Stimulated activated CD4-positive, alpha-beta T cell treated with anti-CD3 and anti-CD28 coated beads, Interleukin-15, amount 100 ng/mL, for 1 hour (primary cell): ENCODE measurements at regions not wholly inside any gene's neighbourhood (a gene's known extent, or its start where the extent isn't known, plus 50 kb on each side); places are given as distances from the start of the nearest gene placed in this dataset.

Experiments used
- DNase-seq, 2 donors: peaks; one replicate each; pipeline ENCODE4 v3.0.0-alpha.2; 2020; ENCODE audit warnings: low read depth in 1 of 2, low spot score in 1 of 2

GRCh38 chr6:43858161-43859153 is 88.4 kb downstream of the VEGFA start:
- DNase-seq = no peak

DNA sequence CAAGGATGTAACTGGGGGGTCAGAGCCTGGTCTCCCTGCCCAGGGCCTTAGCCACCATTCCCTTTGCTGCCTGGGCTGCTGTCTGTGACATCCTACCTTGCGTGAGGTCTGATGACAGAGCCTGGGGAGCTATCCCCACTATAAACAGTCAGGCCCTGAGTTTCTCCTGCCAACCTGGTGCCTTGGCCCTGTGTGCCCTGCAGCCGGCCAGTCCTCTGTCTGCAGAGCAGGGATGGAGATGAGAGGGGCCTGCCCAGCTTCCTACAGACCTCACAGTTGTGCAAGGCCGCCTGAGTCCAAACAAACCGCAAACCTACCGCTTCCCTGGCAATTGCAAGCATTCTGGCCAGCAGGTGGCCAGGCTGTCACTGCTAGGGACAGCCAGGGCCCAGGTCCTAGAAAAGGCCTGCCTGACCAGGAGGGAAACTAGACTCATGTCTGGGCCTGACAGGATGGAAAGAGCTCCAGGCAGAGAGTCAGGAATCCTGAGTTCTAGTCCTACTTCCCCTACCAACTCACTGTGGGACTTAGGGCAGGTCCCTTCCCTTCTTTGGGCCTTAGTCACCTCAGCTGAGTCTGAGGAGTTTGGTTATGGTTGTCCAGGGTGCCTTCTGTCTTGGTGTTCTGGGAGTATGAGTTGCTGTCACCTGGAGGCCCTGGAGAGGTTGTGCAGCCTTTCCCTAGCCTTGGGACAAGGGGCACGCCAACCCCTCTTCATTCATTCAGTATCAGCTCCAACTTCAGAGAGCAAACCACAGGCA is 86.2 kb downstream of the VEGFA start:
- no peak for DNase-seq

DNA sequence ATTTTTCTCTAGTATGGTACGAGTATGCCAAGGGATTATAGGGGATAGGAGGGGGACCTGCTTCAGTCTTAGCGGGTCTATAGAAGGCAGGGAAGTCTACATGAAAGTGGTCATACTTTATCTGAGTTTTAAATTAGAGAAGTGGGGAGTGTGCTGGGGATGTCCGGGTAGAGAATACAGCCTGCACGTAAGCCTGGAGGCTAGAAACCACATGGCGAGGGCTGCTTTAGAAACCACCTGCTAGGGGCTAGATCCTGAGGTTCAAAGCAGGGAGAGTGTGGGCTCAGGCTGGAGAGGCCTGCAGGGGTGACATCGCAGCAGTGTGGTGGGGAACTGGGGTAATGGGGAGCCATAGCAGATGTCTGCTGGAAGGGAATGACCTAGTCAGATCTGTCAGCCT is 85.2 kb downstream of the VEGFA start:
- DNase-seq = no peak

DNA sequence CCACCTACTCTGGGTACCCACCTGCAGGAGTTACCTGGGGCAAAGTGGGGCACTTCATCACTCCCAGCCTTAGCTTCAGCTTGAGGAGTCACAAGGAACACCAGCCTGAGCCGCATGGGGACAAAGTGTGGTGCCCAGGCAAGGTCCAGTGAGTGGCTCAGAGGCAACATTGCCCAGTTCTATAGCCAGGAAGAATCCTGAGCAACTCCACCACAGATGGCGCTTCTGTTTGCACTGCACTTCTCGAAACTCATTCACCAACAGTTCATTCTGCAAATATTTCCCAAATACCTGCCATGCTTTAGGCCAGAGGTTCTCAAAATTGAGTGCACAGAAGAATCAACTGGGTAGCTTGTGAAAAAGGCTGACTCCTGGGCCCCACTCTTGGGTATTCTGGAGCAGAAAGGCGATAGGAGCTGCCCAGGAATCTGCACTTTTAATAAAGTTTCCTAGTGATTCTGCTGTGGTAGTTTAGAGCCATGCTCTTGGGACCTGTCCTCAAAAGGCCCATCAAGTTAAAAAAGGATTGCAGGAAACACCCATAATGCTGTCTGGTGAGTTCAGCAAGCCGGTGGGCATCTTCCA is 83.1 kb downstream of the VEGFA start:
- DNase-seq = no peak

- DNase-seq = no peak
Observed at GRCh38 chr6:43852350-43852864, 82.4 kb downstream of the VEGFA start.

GRCh38 chr6:43851204-43851865 is 81.3 kb downstream of the VEGFA start:
- DNase-seq = no peak

DNA sequence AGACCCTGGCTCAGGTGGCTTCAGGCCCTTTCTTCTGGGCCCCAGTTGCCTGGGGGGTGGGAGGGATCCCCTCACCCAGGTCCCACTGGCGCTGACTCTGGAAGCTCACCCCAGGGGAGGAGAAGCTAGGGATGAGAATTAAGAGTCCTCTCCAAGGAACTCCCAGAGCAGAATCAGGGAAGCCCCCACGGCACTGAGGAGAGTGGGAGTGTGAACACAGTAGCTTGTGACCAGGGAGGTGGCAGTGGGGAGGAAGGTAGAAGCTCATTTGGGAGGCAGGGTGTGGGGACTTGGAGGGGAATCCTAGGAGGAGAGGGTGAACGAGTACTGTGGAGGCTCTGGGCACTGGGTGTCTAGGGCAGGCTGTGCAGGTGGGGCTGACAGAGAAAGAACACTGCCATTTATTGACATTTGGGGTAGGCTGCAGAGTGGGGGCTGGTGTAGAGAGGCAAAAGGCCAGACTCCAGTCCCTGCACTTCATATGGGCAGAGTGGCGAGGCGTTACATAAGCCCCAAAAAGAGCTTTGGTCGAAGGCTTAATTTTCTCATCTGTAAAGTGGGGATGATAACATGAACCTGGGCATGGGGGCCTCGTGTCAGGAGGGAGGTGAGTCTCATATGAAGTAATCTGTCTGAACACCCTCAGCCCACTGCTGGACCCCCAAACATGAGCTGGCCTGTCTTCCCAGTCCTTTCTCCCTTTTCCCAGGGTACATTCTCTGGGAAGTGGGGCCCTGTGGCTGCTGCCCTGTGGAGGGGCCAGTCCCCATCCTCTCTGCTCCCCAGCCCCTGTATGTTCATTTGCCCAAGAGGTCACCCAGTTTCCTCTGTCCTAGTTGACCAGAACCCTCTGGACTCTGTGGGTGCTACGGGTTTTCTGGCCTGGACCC is 80.5 kb downstream of the VEGFA start:
- DNase-seq = no peak

- no peak for DNase-seq
Observed at GRCh38 chr6:43849844-43850243, 79.8 kb downstream of the VEGFA start.

- DNase-seq = no peak
Observed at GRCh38 chr6:43848671-43849391, 78.8 kb downstream of the VEGFA start.

DNA sequence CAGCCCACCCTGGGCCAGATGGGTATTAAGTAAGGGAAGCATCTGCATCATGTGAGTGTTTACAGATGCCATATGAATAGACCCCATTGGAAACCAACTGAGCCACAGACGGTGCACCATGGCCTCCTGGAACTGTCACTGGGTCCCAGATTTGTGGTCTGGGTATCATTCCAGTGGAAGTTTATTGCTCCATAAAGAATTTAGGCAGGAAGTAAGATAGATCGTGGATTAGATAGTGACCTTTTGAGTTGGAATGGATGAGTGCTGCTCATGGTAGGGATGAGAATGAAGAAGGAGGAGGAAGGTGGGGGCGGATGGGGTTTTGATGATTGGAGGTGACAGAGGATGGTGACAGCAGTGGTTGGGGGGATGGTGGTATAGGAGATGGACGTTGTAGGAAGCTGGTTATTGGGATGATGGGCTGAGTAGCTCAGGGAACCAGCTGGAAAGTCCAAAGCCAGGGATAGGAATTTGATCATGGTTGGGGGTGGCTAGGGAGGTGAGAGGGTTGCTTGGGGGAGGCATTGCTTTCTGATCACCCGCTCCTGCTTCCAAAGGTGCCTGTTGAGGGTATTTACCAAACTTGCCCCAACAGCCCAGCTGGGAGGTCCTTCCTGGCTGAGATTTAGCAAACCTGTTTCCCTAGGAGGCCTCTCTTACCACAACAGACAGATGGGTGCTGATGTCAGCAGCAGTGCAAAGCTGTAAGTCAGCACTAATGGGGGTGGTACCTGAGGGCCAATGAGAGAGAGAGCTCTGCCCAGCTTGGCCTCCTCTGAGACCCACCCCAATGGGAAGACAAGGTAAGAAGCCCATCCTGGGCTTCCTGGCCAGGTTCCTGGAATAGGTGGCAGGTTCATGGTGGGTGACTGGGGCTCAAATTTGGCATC is 78.0 kb downstream of the VEGFA start:
- DNase-seq = no peak

DNA sequence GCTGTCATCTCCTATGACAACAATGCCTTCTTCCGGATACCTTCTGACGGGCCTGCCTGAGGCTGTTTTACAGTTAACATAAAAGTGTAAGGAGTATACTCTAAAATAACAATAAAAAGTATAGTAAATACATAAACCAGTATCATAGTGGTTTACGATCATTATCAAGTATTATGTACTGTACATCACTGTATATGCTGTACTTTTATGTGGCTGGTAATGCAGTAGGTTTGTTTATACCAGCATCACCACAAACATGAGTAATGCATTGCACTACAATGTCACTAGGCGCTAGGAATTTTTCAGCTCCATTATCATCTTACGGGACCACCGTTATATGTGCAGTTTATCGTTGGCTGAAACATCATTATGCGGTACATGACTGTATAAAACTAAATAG is 76.5 kb downstream of the VEGFA start:
- DNase-seq = no peak

DNA sequence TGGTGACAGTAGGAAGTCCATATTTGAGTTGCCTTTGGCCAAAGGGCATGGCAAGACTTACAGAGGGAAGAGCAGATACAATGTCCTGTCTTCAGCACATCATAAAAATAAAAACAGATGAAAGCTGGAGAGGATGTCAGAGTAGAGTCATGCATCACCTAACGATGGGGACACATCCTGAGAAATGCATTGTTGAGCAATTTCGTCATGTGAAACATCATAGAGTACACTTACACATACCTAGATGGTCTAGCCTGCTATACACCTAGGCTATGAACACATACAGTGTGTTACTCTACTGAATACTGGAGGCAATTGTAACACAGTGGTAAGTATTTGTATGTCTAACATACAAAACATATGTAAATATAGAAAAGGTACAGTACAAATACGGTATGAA is 75.6 kb downstream of the VEGFA start:
- DNase-seq = no peak

DNA sequence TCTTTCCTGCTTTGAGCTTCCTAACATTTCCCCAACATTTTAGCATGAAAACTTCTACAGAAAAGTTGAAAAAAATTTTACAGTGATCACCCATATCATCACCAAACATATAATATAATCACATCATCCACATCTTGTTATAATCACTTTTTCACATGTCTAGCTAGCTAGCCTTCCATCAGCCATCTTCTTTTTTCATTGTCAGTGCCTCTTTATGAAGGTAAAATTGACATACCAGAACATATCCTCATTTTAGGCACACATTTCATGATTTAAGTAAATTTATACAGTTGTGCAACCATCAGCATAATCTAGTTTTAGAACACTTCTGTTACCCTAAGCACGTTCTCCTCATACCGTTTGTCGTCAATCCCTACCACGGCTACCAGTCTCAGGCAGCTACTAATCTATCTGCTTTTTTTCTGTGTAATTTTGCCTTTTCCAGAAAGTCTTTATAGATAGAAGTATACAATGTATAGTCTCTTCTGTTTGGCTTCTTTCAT is 73.7 kb downstream of the VEGFA start:
- DNase-seq = no peak

GRCh38 chr6:43843097-43843645 is 73.2 kb downstream of the VEGFA start:
- DNase-seq = no peak

DNA sequence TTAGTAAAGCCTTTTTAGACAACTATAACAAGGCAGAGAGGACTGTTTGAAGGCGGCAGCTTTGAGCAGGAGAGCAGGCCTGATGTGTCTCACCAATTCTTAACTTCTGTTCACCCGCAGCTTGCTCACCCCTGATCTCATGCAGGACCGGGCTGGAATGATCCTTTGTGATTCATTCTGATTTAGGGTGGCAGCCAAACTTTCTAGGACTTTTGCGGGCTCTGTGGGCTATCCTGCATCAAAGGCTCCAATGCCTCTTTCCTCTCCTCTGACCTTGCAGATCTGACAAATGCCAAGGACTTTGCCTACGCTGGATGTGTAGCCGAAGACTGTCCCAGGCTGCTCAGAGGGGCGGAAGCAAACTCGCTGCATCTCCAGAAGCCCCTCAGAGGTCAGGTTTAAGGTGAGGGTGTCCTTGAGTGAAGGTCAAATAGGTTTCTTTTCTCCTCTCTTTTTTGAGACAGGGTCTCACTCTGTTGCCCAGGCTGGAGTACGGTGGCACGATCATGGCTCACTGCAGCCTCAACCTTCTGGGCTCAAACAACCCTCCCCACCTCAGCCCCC is 72.3 kb downstream of the VEGFA start:
- DNase-seq = no peak

GRCh38 chr6:43840490-43841218 is 70.6 kb downstream of the VEGFA start:
- DNase-seq = no peak
